GM12878 (cell line): ENCODE measurements at regions not wholly inside any gene's neighbourhood (a gene's known extent, or its start where the extent isn't known, plus 50 kb on each side); places are given as distances from the start of the nearest gene placed in this dataset.

Experiments used
- CTCF ChIP-seq, 3 experiments: IDR thresholded peaks in 2 of 3; conservative IDR thresholded peaks in 1 of 3; 2 replicates each; pipeline ENCODE4 v1.5.1; 2011; ENCODE audit warnings: low read depth in 3 of 3, low read length in 3 of 3, mild to moderate bottlenecking in 3 of 3, control low read depth in 2 of 3, moderate library complexity in 2 of 3, inconsistent platforms in 1 of 3, mixed read lengths in 1 of 3; ENCODE audit not compliant: control insufficient read depth in 2 of 3, insufficient read depth in 1 of 3; ENCODE audit errors: extremely low read depth in 1 of 3
- MYC ChIP-seq: IDR thresholded peaks from 2 replicates; pipeline ENCODE4 v1.6.1; 2011; ENCODE audit warnings: mild to moderate bottlenecking, low read length, moderate library complexity, inconsistent platforms; ENCODE audit not compliant: insufficient read depth, insufficient replicate concordance, insufficient read length, severe bottlenecking
- NKRF ChIP-seq: fragments of 450-650 bp; conservative IDR thresholded peaks from 2 replicates; pipeline ENCODE4 v1.6.1; 2017; ENCODE audit warnings: mild to moderate bottlenecking, moderate library complexity
- POLR2A ChIP-seq: IDR thresholded peaks from 2 replicates; pipeline ENCODE4 v1.6.1; 2011; ENCODE audit warnings: low read depth, mild to moderate bottlenecking, low read length
- POLR2AphosphoS5 ChIP-seq: IDR thresholded peaks from 2 replicates; pipeline ENCODE4 v1.6.1; 2011; ENCODE audit warnings: mild to moderate bottlenecking, low read length, inconsistent platforms
- RAD21 ChIP-seq: IDR thresholded peaks from 2 replicates; pipeline ENCODE4 v1.6.1; 2011; ENCODE audit warnings: mild to moderate bottlenecking, low read depth, low read length, moderate library complexity; ENCODE audit not compliant: insufficient read depth
- REST ChIP-seq: IDR thresholded peaks from 2 replicates; pipeline ENCODE4 v1.6.1; 2012; ENCODE audit warnings: mild to moderate bottlenecking, low read depth, low read length
- SP1 ChIP-seq: IDR thresholded peaks from one replicate; pipeline ENCODE4 v1.6.1; 2011; ENCODE audit warnings: low read depth, low read length
- USF2 ChIP-seq: IDR thresholded peaks from 2 replicates; pipeline ENCODE4 v1.6.1; 2011; ENCODE audit warnings: low read depth, low read length, improper control_type of control experiment, borderline replicate concordance
- ZBTB11 ChIP-seq: fragments of 450-650 bp; formaldehyde crosslinking; IDR thresholded peaks from 2 replicates; pipeline ENCODE4 v1.5.0; 2022; ENCODE audit warnings: mild to moderate bottlenecking, missing genetic modification characterization
- ZNF592 ChIP-seq: fragments of 450-650 bp; IDR thresholded peaks from 2 replicates; pipeline ENCODE4 v1.6.1; 2017; ENCODE audit warnings: mild to moderate bottlenecking, moderate library complexity
- ZSCAN29 ChIP-seq: fragments of 450-650 bp; IDR thresholded peaks from 2 replicates; pipeline ENCODE4 v1.6.1; 2017; ENCODE audit warnings: mild to moderate bottlenecking, moderate library complexity

GRCh38 chr12:102316723-102317122, 119.1 kb upstream of the PMCH start:
- TF ChIP-seq ZNF592 = no peak
- no peak for TF ChIP-seq POLR2A
- no peak for TF ChIP-seq REST
- no peak for TF ChIP-seq SP1
- TF ChIP-seq POLR2AphosphoS5 = no peak
- TF ChIP-seq CTCF (IDR thresholded peaks at IDR 0.05 in 2 of 3, conservative IDR thresholded peaks at IDR 0.05 in 1 of 3; ENCODE audit: control insufficient read depth in 2 of 3, extremely low read depth in 1 of 3, insufficient read depth in 1 of 3, low read depth in 3 of 3, low read length in 3 of 3) = no peak
- TF ChIP-seq RAD21 = no peak
- TF ChIP-seq NKRF = no peak
- no peak for TF ChIP-seq USF2
- no peak for TF ChIP-seq ZSCAN29
- TF ChIP-seq ZBTB11 (CRISPR knock-in tag) = no peak
- no peak for TF ChIP-seq MYC
